ENCODE measurements at regions not wholly inside any gene's neighbourhood (a gene's known extent, or its start where the extent isn't known, plus 50 kb on each side); places are given as distances from the start of the nearest gene placed in this dataset.

- in situ Hi-C loops (cut with HindIII; ENCODE audit: extremely low pct_ligation_motif_present, low pct_unique_long_range_greater_than_20kb) (no loop called here), intact Hi-C loops (cut with micrococcal nuclease; ENCODE audit: unreplicated experiment) (no loop called here)
- ATAC-seq = no peak
- Histone ChIP-seq H3K4me3 (replicated peaks in 1 of 3; ENCODE audit: insufficient read depth in 1 of 3, low read depth in 2 of 3, low read length in 3 of 3) (no peak overlapping the region), H3K4me1 (ENCODE audit: insufficient read depth, low read length) (peaks cover 9% of the 10 kb centered on the region), H3K27me3 (ENCODE audit: control insufficient read depth in 1 of 2, insufficient read depth in 2 of 2, low read length in 2 of 2) (no peaks in the 10 kb centered on the region; a peak in 1 of 5 replicates), H2AFZ (ENCODE audit: low read length) (no peak overlapping the region), H3K27ac (ENCODE audit: extremely low read length, insufficient read depth, low read length) (no peak overlapping the region), H3K36me3 (replicated peaks in 1 of 2; ENCODE audit: control insufficient read depth in 1 of 2, insufficient read depth in 2 of 2, low read length in 2 of 2) (no peaks in the 10 kb centered on the region), H3K79me2 (ENCODE audit: insufficient read depth, low read length) (no peaks in the 10 kb centered on the region), H4K20me1 (ENCODE audit: insufficient read depth, low read length) (no peaks in the 10 kb centered on the region), H3K9ac (ENCODE audit: insufficient read depth, low read depth, low read length) (no peak overlapping the region), H3K4me2 (ENCODE audit: low read depth, low read length) (no peak overlapping the region), H3K9me3 (ENCODE audit: low read length) (no peaks in the 10 kb centered on the region)
- BruUV-seq (replicated peaks) = no TSS peak
- TF ChIP-seq AKAP8 (CRISPR knock-in tag; IDR thresholded peaks at IDR 0.05) = no peak
- TF ChIP-seq, protein P1, sequence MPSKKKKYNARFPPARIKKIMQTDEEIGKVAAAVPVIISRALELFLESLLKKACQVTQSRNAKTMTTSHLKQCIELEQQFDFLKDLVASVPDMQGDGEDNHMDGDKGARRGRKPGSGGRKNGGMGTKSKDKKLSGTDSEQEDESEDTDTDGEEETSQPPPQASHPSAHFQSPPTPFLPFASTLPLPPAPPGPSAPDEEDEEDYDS (CRISPR knock-in tag; IDR thresholded peaks at IDR 0.05) = no peak
- TF ChIP-seq SNAI1 (CRISPR knock-in tag; IDR thresholded peaks at IDR 0.05; ENCODE audit: borderline replicate concordance) = no peak
- TF ChIP-seq RAD51 (IDR thresholded peaks at IDR 0.05; ENCODE audit: borderline replicate concordance) = no peak
- no peak for TF ChIP-seq ZBTB46 (CRISPR knock-in tag; IDR thresholded peaks at IDR 0.05; ENCODE audit: borderline replicate concordance)
- TF ChIP-seq, protein P2, sequence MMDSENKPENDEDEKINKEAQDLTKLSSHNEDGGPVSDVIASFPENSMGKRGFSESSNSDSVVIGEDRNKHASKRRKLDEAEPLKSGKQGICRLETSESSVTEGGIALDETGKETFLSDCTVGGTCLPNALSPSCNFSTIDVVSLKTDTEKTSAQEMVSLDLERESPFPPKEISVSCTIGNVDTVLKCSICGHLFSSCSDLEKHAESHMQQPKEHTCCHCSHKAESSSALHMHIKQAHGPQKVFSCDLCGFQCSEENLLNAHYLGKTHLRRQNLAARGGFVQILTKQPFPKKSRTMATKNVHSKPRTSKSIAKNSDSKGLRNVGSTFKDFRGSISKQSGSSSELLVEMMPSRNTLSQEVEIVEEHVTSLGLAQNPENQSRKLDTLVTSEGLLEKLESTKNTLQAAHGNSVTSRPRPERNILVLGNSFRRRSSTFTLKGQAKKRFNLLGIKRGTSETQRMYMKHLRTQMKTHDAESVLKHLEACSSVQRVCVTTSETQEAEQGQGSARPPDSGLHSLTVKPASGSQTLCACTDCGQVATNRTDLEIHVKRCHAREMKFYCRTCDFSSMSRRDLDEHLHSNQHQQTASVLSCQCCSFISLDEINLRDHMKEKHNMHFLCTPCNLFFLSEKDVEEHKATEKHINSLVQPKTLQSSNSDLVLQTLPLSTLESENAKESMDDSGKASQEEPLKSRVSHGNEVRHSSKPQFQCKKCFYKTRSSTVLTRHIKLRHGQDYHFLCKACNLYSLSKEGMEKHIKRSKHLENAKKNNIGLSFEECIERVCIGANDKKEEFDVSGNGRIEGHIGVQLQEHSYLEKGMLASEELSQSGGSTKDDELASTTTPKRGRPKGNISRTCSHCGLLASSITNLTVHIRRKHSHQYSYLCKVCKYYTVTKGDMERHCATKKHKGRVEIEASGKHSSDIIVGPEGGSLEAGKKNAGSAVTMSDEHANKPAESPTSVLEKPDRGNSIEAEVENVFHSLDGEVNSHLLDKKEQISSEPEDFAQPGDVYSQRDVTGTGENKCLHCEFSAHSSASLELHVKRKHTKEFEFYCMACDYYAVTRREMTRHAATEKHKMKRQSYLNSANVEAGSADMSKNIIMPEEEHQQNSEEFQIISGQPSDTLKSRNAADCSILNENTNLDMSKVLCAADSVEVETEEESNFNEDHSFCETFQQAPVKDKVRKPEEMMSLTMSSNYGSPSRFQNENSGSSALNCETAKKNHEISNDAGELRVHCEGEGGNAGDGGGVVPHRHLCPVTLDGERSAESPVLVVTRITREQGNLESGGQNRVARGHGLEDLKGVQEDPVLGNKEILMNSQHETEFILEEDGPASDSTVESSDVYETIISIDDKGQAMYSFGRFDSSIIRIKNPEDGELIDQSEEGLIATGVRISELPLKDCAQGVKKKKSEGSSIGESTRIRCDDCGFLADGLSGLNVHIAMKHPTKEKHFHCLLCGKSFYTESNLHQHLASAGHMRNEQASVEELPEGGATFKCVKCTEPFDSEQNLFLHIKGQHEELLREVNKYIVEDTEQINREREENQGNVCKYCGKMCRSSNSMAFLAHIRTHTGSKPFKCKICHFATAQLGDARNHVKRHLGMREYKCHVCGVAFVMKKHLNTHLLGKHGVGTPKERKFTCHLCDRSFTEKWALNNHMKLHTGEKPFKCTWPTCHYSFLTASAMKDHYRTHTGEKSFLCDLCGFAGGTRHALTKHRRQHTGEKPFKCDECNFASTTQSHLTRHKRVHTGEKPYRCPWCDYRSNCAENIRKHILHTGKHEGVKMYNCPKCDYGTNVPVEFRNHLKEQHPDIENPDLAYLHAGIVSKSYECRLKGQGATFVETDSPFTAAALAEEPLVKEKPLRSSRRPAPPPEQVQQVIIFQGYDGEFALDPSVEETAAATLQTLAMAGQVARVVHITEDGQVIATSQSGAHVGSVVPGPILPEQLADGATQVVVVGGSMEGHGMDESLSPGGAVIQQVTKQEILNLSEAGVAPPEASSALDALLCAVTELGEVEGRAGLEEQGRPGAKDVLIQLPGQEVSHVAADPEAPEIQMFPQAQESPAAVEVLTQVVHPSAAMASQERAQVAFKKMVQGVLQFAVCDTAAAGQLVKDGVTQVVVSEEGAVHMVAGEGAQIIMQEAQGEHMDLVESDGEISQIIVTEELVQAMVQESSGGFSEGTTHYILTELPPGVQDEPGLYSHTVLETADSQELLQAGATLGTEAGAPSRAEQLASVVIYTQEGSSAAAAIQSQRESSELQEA (CRISPR knock-in tag; IDR thresholded peaks at IDR 0.05; ENCODE audit: not compliant biosample characterization) = no peak
- no peak for TF ChIP-seq BORCS8-MEF2B (CRISPR knock-in tag; IDR thresholded peaks at IDR 0.05)
- no peak for TF ChIP-seq POGZ (CRISPR knock-in tag; IDR thresholded peaks at IDR 0.05)
- no peak for TF ChIP-seq GZF1 (CRISPR knock-in tag; IDR thresholded peaks at IDR 0.05)
- WGBS (ENCODE audit: low lambda C conversion rate) = 47% methylated on average over 5 of the region's 5 CpGs
- ChIA-PET CTCF (ENCODE audit: low intra/inter-chr PET ratio, low total read pairs) (no interaction called here), POLR2A (no interaction called here)
- no peak for FAIRE-seq
- no peak for DNase-seq (ENCODE audit: low spot score)
Measured at GRCh38 chr13:44017756-44018309, 138.1 kb downstream of the LACC1 start.
